H1 (cell line): ENCODE measurements at regions not wholly inside any gene's neighbourhood (a gene's known extent, or its start where the extent isn't known, plus 50 kb on each side); places are given as distances from the start of the nearest gene placed in this dataset.

Experiments
- CTCF ChIA-PET: fragments of 300-600 bp; sonication (Branson Sonifier 250); formaldehyde crosslinking; loops from one replicate; lab custom pipeline; 2021; ENCODE audit not compliant: partially characterized antibody; lab: Charles Lee
- POLR2A ChIA-PET: fragments of 300-600 bp; sonication (Branson Sonifier 250); formaldehyde crosslinking; loops from one replicate; lab custom pipeline; 2021; ENCODE audit warnings: inconsistent platforms; ENCODE audit not compliant: partially characterized antibody; lab: Charles Lee
- DNase-seq, 2 experiments: peaks; one replicate each; pipeline versions ENCODE4 v3.0.0 to v3.0.0-alpha.2; 2010 to 2022; ENCODE audit warnings: low spot score in 2 of 2, low read depth in 1 of 2, mixed read lengths in 1 of 2
- FAIRE-seq: peaks from 2 replicates; lab custom pipeline; 2011; peaks lifted over from hg19 to GRCh38; lab: Jason Lieb, UNC
- H2AFZ ChIP-seq: 2 replicates; pipeline ENCODE4 v1.8.1; 2012; ENCODE audit warnings: low read length, inconsistent platforms
- H2AK5ac ChIP-seq: 2 replicates; pipeline ENCODE4 v1.6.1; 2013; ENCODE audit warnings: low read depth, low read length
- H2BK120ac ChIP-seq: replicated peaks from 2 replicates; pipeline ENCODE3; 2013; ENCODE audit warnings: low read depth, low read length, inconsistent platforms
- H2BK12ac ChIP-seq: 2 replicates; pipeline ENCODE4 v1.6.1; 2013; ENCODE audit warnings: low read depth, low read length
- H2BK15ac ChIP-seq: 2 replicates; pipeline ENCODE4 v1.6.1; 2013; ENCODE audit warnings: low read length
- H2BK20ac ChIP-seq: 2 replicates; pipeline ENCODE4 v1.6.1; 2013; ENCODE audit warnings: low read length
- H2BK5ac ChIP-seq: 2 replicates; pipeline ENCODE4 v1.6.1; 2013; ENCODE audit warnings: low read depth, low read length
- H3K14ac ChIP-seq: 2 replicates; pipeline ENCODE4 v1.6.1; 2013; ENCODE audit warnings: inconsistent platforms; ENCODE audit not compliant: insufficient read length
- H3K18ac ChIP-seq: 2 replicates; pipeline ENCODE4 v1.6.1; 2013; ENCODE audit warnings: low read length; ENCODE audit errors: extremely low read depth
- H3K23ac ChIP-seq: 2 replicates; pipeline ENCODE4 v1.6.1; 2013; ENCODE audit warnings: inconsistent platforms; ENCODE audit not compliant: insufficient read length
- H3K23me2 ChIP-seq: 2 replicates; pipeline ENCODE4 v1.6.1; 2013; ENCODE audit warnings: low read depth, low read length
- H3K27ac ChIP-seq: 2 replicates; pipeline ENCODE4 v1.6.1; 2011; ENCODE audit warnings: low read depth, low read length, inconsistent platforms
- H3K27me3 ChIP-seq, 4 experiments: replicated peaks in 1 of 4; 1 replicate in 1 of 4; 2 replicates in 3 of 4; pipeline versions ENCODE4 v1.6.1 to v1.8.1; 2011 to 2013; ENCODE audit warnings: low read length in 3 of 4, mild to moderate bottlenecking in 3 of 4, inconsistent platforms in 2 of 4, mixed read lengths in 2 of 4, moderate library complexity in 1 of 4; ENCODE audit not compliant: control insufficient read depth in 3 of 4, insufficient read depth in 3 of 4; ENCODE audit errors: extremely low read depth in 1 of 4
- H3K36me3 ChIP-seq, 4 experiments: 2 replicates each; pipeline versions ENCODE4 v1.6.1 to v1.8.1; 2011 to 2013; ENCODE audit warnings: mild to moderate bottlenecking in 4 of 4, low read length in 3 of 4, moderate library complexity in 2 of 4, control low read depth in 1 of 4, inconsistent platforms in 1 of 4; ENCODE audit not compliant: insufficient read depth in 4 of 4, control insufficient read depth in 2 of 4
- H3K4ac ChIP-seq: replicated peaks from 2 replicates; pipeline ENCODE3; 2013; ENCODE audit warnings: low read length, low read depth, mixed read lengths, inconsistent platforms; ENCODE audit not compliant: insufficient read length
- H3K4me1 ChIP-seq, 4 experiments: replicated peaks in 1 of 4; 1 replicate in 1 of 4; 2 replicates in 3 of 4; pipeline versions ENCODE4 v1.6.1 to v1.8.1; 2011 to 2013; ENCODE audit warnings: low read length in 3 of 4, inconsistent platforms in 2 of 4, mixed read lengths in 1 of 4; ENCODE audit not compliant: insufficient read depth in 4 of 4, control insufficient read depth in 3 of 4
- H3K4me2 ChIP-seq, 2 experiments: 2 replicates each; pipeline versions ENCODE4 v1.6.1 to v1.8.1; 2011 to 2013; ENCODE audit warnings: low read depth in 2 of 2, low read length in 2 of 2, control low read depth in 1 of 2, inconsistent platforms in 1 of 2, mild to moderate bottlenecking in 1 of 2; ENCODE audit not compliant: insufficient read depth in 1 of 2
- H3K4me3 ChIP-seq, 4 experiments: fragments of 200-600, 300-600 bp in 1 of 4; sonication (generic), shearing (Covaris generic), sonication (Bioruptor Twin) in 1 of 4; 2 replicates each; pipeline versions ENCODE4 v1.5.1 to v1.8.1; 2011 to 2016; ENCODE audit warnings: low read length in 4 of 4, low read depth in 3 of 4, control low read depth in 2 of 4, inconsistent platforms in 2 of 4, mild to moderate bottlenecking in 2 of 4, mixed read lengths in 1 of 4, moderate library complexity in 1 of 4; ENCODE audit not compliant: insufficient read depth in 2 of 4; ENCODE audit errors: extremely low read depth in 1 of 4
- H3K56ac ChIP-seq: replicated peaks from 2 replicates; pipeline ENCODE3; 2013; ENCODE audit warnings: low read depth, mild to moderate bottlenecking, mixed read lengths, low read length, inconsistent platforms; ENCODE audit not compliant: insufficient read length
- H3K79me1 ChIP-seq: 2 replicates; pipeline ENCODE4 v1.6.1; 2013; ENCODE audit warnings: low read depth, low read length, control low read depth
- H3K79me2 ChIP-seq, 2 experiments: 2 replicates each; pipeline versions ENCODE4 v1.6.1 to v1.8.1; 2012 to 2013; ENCODE audit warnings: low read length in 2 of 2, mild to moderate bottlenecking in 2 of 2, inconsistent platforms in 1 of 2; ENCODE audit not compliant: insufficient read depth in 2 of 2, control insufficient read depth in 1 of 2
- H3K9ac ChIP-seq, 4 experiments: replicated peaks in 1 of 4; 1 replicate in 1 of 4; 2 replicates in 3 of 4; pipeline versions ENCODE4 v1.6.1 to v1.8.1; 2011 to 2013; ENCODE audit warnings: low read depth in 3 of 4, low read length in 3 of 4, control low read depth in 2 of 4, mild to moderate bottlenecking in 2 of 4, moderate library complexity in 2 of 4, inconsistent platforms in 1 of 4; ENCODE audit errors: extremely low read depth in 1 of 4
- H3K9me3 ChIP-seq, 2 experiments: 2 replicates each; pipeline versions ENCODE4 v1.6.1 to v1.8.1; 2012 to 2013; ENCODE audit warnings: mild to moderate bottlenecking in 2 of 2, moderate library complexity in 2 of 2, control low read depth in 1 of 2, inconsistent platforms in 1 of 2, low read depth in 1 of 2, low read length in 1 of 2, mixed read lengths in 1 of 2; ENCODE audit not compliant: insufficient read depth in 2 of 2
- H4K20me1 ChIP-seq, 2 experiments: replicated peaks in 1 of 2; 2 replicates each; pipeline versions ENCODE3 to v1.8.1; 2011 to 2013; ENCODE audit warnings: inconsistent platforms in 2 of 2, low read length in 2 of 2, mild to moderate bottlenecking in 1 of 2; ENCODE audit not compliant: insufficient read depth in 2 of 2, control insufficient read depth in 1 of 2
- H4K5ac ChIP-seq: 2 replicates; pipeline ENCODE4 v1.6.1; 2013; ENCODE audit warnings: low read length, low read depth, mixed read lengths, inconsistent platforms; ENCODE audit not compliant: insufficient read length
- H4K8ac ChIP-seq: 2 replicates; pipeline ENCODE4 v1.8.0; 2013; ENCODE audit warnings: mild to moderate bottlenecking, moderate library complexity, low read length, inconsistent platforms; ENCODE audit not compliant: insufficient read depth; ENCODE audit errors: extremely low read depth
- H4K91ac ChIP-seq: replicated peaks from 2 replicates; pipeline ENCODE3; 2013; ENCODE audit warnings: low read length, mixed read lengths, inconsistent platforms; ENCODE audit not compliant: insufficient read length
- NANOG ChIP-seq: IDR thresholded peaks from 2 replicates; pipeline ENCODE4 v1.6.1; 2011; ENCODE audit warnings: low read length, low read depth, mild to moderate bottlenecking, inconsistent platforms; ENCODE audit not compliant: insufficient read depth, poor library complexity, severe bottlenecking
- PHF8 ChIP-seq: fragments of 200-600 bp; sonication (generic); conservative IDR thresholded peaks from 2 replicates; pipeline ENCODE4 v1.7.1; 2012; ENCODE audit warnings: low read depth, mild to moderate bottlenecking, inconsistent platforms, low read length, moderate library complexity
- SP1 ChIP-seq: IDR thresholded peaks from 2 replicates; pipeline ENCODE4 v1.6.1; 2011; ENCODE audit warnings: low read depth, low read length
- YY1 ChIP-seq: IDR thresholded peaks from 2 replicates; pipeline ENCODE4 v1.6.1; 2011; ENCODE audit warnings: low read depth, mild to moderate bottlenecking, low read length
- WGBS, 2 experiments: shearing (Covaris generic) in 1 of 2; methylation state at CpG; one replicate each; pipeline versions ENCODE4 v1.1.6 to v1.1.7; 2013 to 2015; ENCODE audit warnings: low lambda C conversion rate in 2 of 2, mixed read lengths in 2 of 2, inconsistent platforms in 1 of 2, low coverage in 1 of 2, missing lambda C conversion rate in 1 of 2; ENCODE audit not compliant: insufficient replicate concordance in 2 of 2, insufficient coverage in 1 of 2, insufficient read length in 1 of 2; ENCODE audit errors: extremely low coverage in 1 of 2, missing lambda C conversion rate in 1 of 2; 5-methylcytosine and 5-hydroxymethylcytosine counted together

- DNase-seq (no peak), FAIRE-seq (no peak)
- no peak overlapping the region for H3K56ac ChIP-seq
- CTCF ChIA-PET: interaction anchor here (1.4 to 1.7 kb wide), 2 partner anchors 14 to 81 kb away, joined by 3 to 4 read pairs; no protein-coding TSS in a partner anchor
- WGBS, 2 experiments: 98% methylated on average over 5 of the region's 5 CpGs; no CpG with 5 or more reads in 1 of the 2 experiments
- no peaks in the 10 kb centered on the region for H3K79me1 ChIP-seq
- H3K14ac ChIP-seq: no peak overlapping the region
- H2AFZ ChIP-seq: no peak overlapping the region
- H3K4me2 ChIP-seq: no peak overlapping the region
- POLR2A ChIA-PET: no interaction called here
- no peak overlapping the region for H2BK120ac ChIP-seq
- H2BK20ac ChIP-seq: no peak overlapping the region
- H2BK5ac ChIP-seq: no peak overlapping the region
- H3K36me3 ChIP-seq: no peaks in the 10 kb centered on the region
- no peak overlapping the region for H4K8ac ChIP-seq
- no peaks in the 10 kb centered on the region for H3K9me3 ChIP-seq
- H2BK15ac ChIP-seq: no peak overlapping the region
- H3K23me2 ChIP-seq: peaks cover 2% of the 10 kb centered on the region; the same call in 1 of the 2 replicates
- no peak overlapping the region for H3K4ac ChIP-seq
- no peak overlapping the region for H2BK12ac ChIP-seq
- H4K5ac ChIP-seq: no peak overlapping the region
- H4K91ac ChIP-seq: no peak overlapping the region
- H3K79me2 ChIP-seq: no peaks in the 10 kb centered on the region
- H4K20me1 ChIP-seq: no peaks in the 10 kb centered on the region
- H3K18ac ChIP-seq: no peak overlapping the region
- H3K27me3 ChIP-seq: no peaks in the 10 kb centered on the region
- no peak overlapping the region for H3K9ac ChIP-seq
- H3K23ac ChIP-seq: no peak overlapping the region
- H3K27ac ChIP-seq: no peak overlapping the region
- no peak overlapping the region for H3K4me3 ChIP-seq
- H3K4me1 ChIP-seq: peaks cover 6 to 10% (median 9%) of the 10 kb centered on the region in 4 experiments
- H2AK5ac ChIP-seq: no peak overlapping the region
- TF ChIP-seq PHF8 (no peak), NANOG (no peak), SP1 (no peak), YY1 (no peak)
Measured at GRCh38 chr16:7231762-7232161, 100.9 kb upstream of the RBFOX1 start.
